H1 (cell line): ENCODE measurements at regions not wholly inside any gene's neighbourhood (a gene's known extent, or its start where the extent isn't known, plus 50 kb on each side); places are given as distances from the start of the nearest gene placed in this dataset.

Experiments used
- BACH1 ChIP-seq: IDR thresholded peaks from 2 replicates; pipeline ENCODE4 v1.6.1; 2012; ENCODE audit warnings: low read length, improper control_type of control experiment
- RNF2 ChIP-seq: fragments of 200-900, 300-1000 bp; sonication (generic); IDR thresholded peaks from 2 replicates; pipeline ENCODE4 v1.7.1; 2016; ENCODE audit warnings: borderline replicate concordance, low read depth, mild to moderate bottlenecking, antibody characterized with exemption, low read length; ENCODE audit not compliant: poor library complexity, severe bottlenecking; ENCODE audit errors: missing control alignments
- SIN3A ChIP-seq, 2 experiments: IDR thresholded peaks in 1 of 2; conservative IDR thresholded peaks in 1 of 2; 2 replicates each; pipeline ENCODE4 v1.6.1; 2011 to 2012; ENCODE audit warnings: low read length in 2 of 2, improper control_type of control experiment in 1 of 2, low read depth in 1 of 2, mild to moderate bottlenecking in 1 of 2
- SIRT6 ChIP-seq: IDR thresholded peaks from one replicate; pipeline ENCODE4 v1.7.1; 2012; ENCODE audit warnings: low read length, inconsistent platforms
- TAF1 ChIP-seq: IDR thresholded peaks from 2 replicates; pipeline ENCODE4 v1.6.1; 2011; ENCODE audit warnings: mild to moderate bottlenecking, low read depth, low read length
- TF ChIP-seq, protein P1 (sequence below): fragments of 300-600 bp; sonication (generic); IDR thresholded peaks from 2 replicates; pipeline ENCODE4 v1.7.1; 2012; ENCODE audit warnings: low read length, moderate library complexity, mild to moderate bottlenecking, inconsistent platforms; ENCODE audit not compliant: insufficient replicate concordance
- TF ChIP-seq, protein P2 (sequence below): IDR thresholded peaks from 2 replicates; pipeline ENCODE4 v1.6.1; 2012; ENCODE audit warnings: inconsistent platforms

DNA sequence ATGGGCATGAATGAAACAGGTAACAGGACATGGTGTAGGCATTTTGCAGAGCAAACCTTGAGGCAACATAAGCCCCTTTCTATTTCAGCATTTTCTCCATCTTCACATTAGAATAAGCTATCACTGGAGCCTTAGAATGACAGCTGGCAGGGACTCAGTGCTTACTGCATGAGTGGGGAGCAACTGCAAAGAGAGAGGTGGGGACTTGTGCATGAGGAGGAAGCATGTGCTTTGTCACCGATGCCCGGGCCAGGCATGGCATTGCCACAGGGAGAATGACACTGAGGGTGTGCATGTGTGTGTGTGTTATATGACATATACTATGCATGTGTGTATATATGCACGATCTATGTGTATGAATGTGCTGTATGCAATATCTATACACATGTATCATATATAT is 258.2 kb upstream of the RAB6C start (continued):
- TF ChIP-seq, protein P1, sequence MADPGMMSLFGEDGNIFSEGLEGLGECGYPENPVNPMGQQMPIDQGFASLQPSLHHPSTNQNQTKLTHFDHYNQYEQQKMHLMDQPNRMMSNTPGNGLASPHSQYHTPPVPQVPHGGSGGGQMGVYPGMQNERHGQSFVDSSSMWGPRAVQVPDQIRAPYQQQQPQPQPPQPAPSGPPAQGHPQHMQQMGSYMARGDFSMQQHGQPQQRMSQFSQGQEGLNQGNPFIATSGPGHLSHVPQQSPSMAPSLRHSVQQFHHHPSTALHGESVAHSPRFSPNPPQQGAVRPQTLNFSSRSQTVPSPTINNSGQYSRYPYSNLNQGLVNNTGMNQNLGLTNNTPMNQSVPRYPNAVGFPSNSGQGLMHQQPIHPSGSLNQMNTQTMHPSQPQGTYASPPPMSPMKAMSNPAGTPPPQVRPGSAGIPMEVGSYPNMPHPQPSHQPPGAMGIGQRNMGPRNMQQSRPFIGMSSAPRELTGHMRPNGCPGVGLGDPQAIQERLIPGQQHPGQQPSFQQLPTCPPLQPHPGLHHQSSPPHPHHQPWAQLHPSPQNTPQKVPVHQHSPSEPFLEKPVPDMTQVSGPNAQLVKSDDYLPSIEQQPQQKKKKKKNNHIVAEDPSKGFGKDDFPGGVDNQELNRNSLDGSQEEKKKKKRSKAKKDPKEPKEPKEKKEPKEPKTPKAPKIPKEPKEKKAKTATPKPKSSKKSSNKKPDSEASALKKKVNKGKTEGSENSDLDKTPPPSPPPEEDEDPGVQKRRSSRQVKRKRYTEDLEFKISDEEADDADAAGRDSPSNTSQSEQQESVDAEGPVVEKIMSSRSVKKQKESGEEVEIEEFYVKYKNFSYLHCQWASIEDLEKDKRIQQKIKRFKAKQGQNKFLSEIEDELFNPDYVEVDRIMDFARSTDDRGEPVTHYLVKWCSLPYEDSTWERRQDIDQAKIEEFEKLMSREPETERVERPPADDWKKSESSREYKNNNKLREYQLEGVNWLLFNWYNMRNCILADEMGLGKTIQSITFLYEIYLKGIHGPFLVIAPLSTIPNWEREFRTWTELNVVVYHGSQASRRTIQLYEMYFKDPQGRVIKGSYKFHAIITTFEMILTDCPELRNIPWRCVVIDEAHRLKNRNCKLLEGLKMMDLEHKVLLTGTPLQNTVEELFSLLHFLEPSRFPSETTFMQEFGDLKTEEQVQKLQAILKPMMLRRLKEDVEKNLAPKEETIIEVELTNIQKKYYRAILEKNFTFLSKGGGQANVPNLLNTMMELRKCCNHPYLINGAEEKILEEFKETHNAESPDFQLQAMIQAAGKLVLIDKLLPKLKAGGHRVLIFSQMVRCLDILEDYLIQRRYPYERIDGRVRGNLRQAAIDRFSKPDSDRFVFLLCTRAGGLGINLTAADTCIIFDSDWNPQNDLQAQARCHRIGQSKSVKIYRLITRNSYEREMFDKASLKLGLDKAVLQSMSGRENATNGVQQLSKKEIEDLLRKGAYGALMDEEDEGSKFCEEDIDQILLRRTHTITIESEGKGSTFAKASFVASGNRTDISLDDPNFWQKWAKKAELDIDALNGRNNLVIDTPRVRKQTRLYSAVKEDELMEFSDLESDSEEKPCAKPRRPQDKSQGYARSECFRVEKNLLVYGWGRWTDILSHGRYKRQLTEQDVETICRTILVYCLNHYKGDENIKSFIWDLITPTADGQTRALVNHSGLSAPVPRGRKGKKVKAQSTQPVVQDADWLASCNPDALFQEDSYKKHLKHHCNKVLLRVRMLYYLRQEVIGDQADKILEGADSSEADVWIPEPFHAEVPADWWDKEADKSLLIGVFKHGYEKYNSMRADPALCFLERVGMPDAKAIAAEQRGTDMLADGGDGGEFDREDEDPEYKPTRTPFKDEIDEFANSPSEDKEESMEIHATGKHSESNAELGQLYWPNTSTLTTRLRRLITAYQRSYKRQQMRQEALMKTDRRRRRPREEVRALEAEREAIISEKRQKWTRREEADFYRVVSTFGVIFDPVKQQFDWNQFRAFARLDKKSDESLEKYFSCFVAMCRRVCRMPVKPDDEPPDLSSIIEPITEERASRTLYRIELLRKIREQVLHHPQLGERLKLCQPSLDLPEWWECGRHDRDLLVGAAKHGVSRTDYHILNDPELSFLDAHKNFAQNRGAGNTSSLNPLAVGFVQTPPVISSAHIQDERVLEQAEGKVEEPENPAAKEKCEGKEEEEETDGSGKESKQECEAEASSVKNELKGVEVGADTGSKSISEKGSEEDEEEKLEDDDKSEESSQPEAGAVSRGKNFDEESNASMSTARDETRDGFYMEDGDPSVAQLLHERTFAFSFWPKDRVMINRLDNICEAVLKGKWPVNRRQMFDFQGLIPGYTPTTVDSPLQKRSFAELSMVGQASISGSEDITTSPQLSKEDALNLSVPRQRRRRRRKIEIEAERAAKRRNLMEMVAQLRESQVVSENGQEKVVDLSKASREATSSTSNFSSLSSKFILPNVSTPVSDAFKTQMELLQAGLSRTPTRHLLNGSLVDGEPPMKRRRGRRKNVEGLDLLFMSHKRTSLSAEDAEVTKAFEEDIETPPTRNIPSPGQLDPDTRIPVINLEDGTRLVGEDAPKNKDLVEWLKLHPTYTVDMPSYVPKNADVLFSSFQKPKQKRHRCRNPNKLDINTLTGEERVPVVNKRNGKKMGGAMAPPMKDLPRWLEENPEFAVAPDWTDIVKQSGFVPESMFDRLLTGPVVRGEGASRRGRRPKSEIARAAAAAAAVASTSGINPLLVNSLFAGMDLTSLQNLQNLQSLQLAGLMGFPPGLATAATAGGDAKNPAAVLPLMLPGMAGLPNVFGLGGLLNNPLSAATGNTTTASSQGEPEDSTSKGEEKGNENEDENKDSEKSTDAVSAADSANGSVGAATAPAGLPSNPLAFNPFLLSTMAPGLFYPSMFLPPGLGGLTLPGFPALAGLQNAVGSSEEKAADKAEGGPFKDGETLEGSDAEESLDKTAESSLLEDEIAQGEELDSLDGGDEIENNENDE = no peak
- TF ChIP-seq RNF2 = no peak
- TF ChIP-seq SIN3A (conservative IDR thresholded peaks at IDR 0.05 in 1 of 2, IDR thresholded peaks at IDR 0.05 in 1 of 2; ENCODE audit: low read depth in 1 of 2, low read length in 2 of 2) = no peak
- TF ChIP-seq, protein P2, sequence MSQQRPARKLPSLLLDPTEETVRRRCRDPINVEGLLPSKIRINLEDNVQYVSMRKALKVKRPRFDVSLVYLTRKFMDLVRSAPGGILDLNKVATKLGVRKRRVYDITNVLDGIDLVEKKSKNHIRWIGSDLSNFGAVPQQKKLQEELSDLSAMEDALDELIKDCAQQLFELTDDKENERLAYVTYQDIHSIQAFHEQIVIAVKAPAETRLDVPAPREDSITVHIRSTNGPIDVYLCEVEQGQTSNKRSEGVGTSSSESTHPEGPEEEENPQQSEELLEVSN = no peak
- TF ChIP-seq BACH1 = no peak
- no peak for TF ChIP-seq TAF1
- TF ChIP-seq SIRT6 = no peak
- TF ChIP-seq, all 59 proteins: peak for 0
